Transverse colon (tissue), 4 donors: ENCODE measurements at regions not wholly inside any gene's neighbourhood (a gene's known extent, or its start where the extent isn't known, plus 50 kb on each side); places are given as distances from the start of the nearest gene placed in this dataset.

Experiments used
- CTCF ChIP-seq, 5 experiments: fragments of 200-600 bp in 3 of 5; fragments of 450-650 bp in 2 of 5; sonication (generic) in 3 of 5; IDR thresholded peaks; 1 replicate in 2 of 5; 2 replicates in 3 of 5; pipeline ENCODE4 v1.5.1; 2016 to 2017; ENCODE audit warnings: antibody characterized with exemption in 5 of 5, inconsistent platforms in 3 of 5, mild to moderate bottlenecking in 2 of 5, moderate library complexity in 1 of 5
- EP300 ChIP-seq: sonication (generic); formaldehyde crosslinking; IDR thresholded peaks from one replicate; pipeline ENCODE4 v1.6.1; 2017; ENCODE audit warnings: antibody characterized with exemption, low read depth
- POLR2AphosphoS5 ChIP-seq, 3 donors: sonication (generic); formaldehyde crosslinking; IDR thresholded peaks; one replicate each; pipeline ENCODE4 v1.6.1; 2016; ENCODE audit warnings: antibody characterized with exemption in 3 of 3

- TF ChIP-seq CTCF (IDR thresholded peaks at IDR 0.05) (no peak), POLR2AphosphoS5 (IDR thresholded peaks at IDR 0.05) (no peak), EP300 (no peak)
Measured at GRCh38 chr3:167102071-167102470, 278.0 kb downstream of the ZBBX start.
